OCI-LY7 (cell line): ENCODE measurements at regions not wholly inside any gene's neighbourhood (a gene's known extent, or its start where the extent isn't known, plus 50 kb on each side); places are given as distances from the start of the nearest gene placed in this dataset.

Experiments
- CTCF ChIP-seq: fragments of 200-600 bp; sonication (generic); conservative IDR thresholded peaks from 2 replicates; pipeline ENCODE4 v1.5.1; 2014; ENCODE audit warnings: mild to moderate bottlenecking, antibody characterized with exemption, low read length, moderate library complexity, mixed read lengths
- EZH2phosphoT487 ChIP-seq: fragments of 200-600 bp; sonication (generic); IDR thresholded peaks from 2 replicates; pipeline ENCODE4 v1.6.1; 2018; ENCODE audit warnings: low read depth, borderline replicate concordance, mild to moderate bottlenecking, mixed run types, antibody characterized with exemption, low read length, moderate library complexity, mixed read lengths

DNA sequence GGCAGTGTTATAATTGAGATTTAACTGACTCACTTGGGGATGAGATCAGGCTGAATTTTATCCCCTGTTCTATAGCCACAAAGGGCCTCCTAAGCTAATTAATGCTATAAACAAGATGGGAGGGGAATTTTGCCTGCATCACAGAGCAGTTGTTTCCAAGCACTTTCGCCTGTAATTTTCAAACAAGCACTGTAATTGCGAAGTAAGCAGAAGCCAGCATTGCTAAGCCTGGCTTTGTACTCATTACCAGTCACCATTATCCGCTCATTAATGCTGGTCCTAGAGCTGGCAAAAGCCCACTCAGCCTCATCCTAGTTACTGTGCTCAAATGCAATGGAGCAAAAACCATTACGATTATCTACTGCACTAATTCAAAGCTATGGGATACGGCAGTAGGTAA lies 356.6 kb upstream of the UBE2E2 start:
- TF ChIP-seq CTCF: no peak
- TF ChIP-seq EZH2phosphoT487: no peak
